ENCODE measurements at regions not wholly inside any gene's neighbourhood (a gene's known extent, or its start where the extent isn't known, plus 50 kb on each side); places are given as distances from the start of the nearest gene placed in this dataset.

DNA sequence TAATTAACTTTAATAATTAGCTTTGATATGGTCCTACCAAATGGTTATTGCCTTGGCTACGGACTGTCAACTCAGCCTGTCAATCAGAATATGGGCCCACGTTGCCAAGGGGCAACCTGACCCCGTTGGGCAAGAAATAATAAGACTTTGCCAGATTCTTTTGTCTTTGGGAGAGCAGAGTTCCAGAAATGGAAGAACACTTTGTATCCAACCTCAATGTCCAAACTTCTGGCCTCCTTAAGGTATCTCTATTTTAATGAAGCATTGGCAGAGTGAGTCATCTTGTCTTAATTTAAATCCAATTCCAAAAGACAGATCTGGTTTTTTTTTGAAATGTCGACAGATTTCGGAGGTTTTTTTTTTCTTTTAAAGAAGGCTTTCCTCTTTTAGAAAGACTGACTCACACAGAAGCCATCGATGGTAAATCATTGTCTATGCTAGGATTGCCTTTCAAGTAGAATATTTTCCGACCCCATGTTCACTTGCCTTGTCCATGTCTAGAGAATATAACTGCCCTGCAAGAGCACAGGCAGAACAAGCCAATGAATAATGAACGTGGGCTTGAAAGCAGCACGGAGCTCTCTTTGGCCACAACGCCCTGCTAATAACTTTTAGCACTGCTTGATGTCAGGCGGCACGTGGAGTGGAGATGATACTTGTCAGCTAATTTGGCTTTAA, 190.3 kb upstream of the GATB start:
- H3K27ac ChIP-seq = no peak overlapping the region
- no peak overlapping the region for H3K4me3 ChIP-seq
- TF ChIP-seq, protein P1, sequence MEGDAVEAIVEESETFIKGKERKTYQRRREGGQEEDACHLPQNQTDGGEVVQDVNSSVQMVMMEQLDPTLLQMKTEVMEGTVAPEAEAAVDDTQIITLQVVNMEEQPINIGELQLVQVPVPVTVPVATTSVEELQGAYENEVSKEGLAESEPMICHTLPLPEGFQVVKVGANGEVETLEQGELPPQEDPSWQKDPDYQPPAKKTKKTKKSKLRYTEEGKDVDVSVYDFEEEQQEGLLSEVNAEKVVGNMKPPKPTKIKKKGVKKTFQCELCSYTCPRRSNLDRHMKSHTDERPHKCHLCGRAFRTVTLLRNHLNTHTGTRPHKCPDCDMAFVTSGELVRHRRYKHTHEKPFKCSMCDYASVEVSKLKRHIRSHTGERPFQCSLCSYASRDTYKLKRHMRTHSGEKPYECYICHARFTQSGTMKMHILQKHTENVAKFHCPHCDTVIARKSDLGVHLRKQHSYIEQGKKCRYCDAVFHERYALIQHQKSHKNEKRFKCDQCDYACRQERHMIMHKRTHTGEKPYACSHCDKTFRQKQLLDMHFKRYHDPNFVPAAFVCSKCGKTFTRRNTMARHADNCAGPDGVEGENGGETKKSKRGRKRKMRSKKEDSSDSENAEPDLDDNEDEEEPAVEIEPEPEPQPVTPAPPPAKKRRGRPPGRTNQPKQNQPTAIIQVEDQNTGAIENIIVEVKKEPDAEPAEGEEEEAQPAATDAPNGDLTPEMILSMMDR (IDR thresholded peaks at IDR 0.05) = no peak
- no peaks in the 10 kb centered on the region for H3K4me1 ChIP-seq
- H3K9me3 ChIP-seq = no peaks in the 10 kb centered on the region
- no peaks in the 10 kb centered on the region for H3K36me3 ChIP-seq
- no peak overlapping the region for H3K9ac ChIP-seq (ENCODE audit: low read depth in 2 of 2, low read length in 2 of 2)
- intact Hi-C loops (cut with DNase I) = no loop called here
- no peaks in the 10 kb centered on the region for H3K27me3 ChIP-seq
- no peak for DNase-seq

DNA sequence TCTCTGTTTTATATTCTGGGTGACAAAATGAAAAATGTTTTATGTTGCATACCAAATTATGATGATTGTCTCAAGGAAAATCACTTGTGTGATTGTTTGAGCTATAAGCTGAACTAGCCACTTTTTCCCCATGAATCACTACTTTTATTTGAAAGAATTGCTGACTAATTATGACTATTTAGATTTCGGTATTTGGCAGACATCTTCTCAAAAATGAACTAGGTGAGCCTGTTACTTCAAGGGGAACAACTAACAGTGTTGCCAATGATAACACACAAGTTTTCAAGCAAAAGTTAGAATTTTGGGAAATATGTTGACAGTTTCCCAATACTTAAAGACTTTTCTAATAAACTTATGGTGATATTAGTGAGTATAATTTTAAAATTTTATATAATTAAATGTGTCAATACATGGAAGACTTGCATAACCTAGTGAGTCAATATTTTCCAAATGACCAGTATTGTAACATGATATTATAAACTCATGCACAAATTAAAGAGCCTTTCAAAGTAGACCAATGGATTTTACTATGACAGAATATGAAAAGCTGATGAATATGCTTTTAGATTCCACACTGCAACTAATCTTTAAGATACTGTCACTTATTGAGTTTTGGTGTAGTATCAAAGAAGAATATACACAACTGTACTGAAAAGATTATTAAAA, 187.7 kb upstream of the GATB start:
- intact Hi-C loops (cut with DNase I) = no loop called here
- Histone ChIP-seq H3K4me3 (no peak overlapping the region), H3K9ac (ENCODE audit: low read depth in 2 of 2, low read length in 2 of 2) (no peak overlapping the region), H3K9me3 (no peaks in the 10 kb centered on the region), H3K27ac (no peak overlapping the region), H3K36me3 (no peaks in the 10 kb centered on the region), H3K4me1 (no peaks in the 10 kb centered on the region), H3K27me3 (no peaks in the 10 kb centered on the region)
- DNase-seq = no peak
- TF ChIP-seq, protein P1 (IDR thresholded peaks at IDR 0.05) = no peak

DNA sequence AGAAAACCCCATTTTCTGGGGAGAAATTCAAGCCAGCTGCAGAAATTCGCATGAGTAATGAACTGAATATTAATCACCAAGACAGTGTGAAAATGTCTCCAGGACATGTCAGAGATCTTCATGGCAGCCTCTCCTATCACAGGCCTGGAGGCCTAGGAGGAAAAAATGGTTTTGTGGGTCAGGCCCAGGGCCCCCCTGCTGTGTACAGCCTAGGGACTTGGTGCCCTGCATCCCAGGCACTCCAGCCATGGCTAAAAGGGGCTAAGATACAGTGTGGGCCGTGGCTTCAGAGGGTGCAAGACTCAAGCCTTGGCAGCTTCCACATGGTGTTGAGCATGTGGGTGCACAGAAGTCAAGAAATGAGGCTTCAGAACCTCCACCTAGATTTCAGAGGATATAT, 185.9 kb upstream of the GATB start:
- Histone ChIP-seq H3K9me3 (no peaks in the 10 kb centered on the region), H3K4me3 (no peak overlapping the region), H3K36me3 (no peaks in the 10 kb centered on the region), H3K9ac (ENCODE audit: low read depth in 2 of 2, low read length in 2 of 2) (no peak overlapping the region), H3K27me3 (no peaks in the 10 kb centered on the region), H3K4me1 (no peaks in the 10 kb centered on the region), H3K27ac (no peak overlapping the region)
- DNase-seq = no peak
- intact Hi-C loops (cut with DNase I) = no loop called here
- TF ChIP-seq, protein P1 (IDR thresholded peaks at IDR 0.05) = no peak

DNA sequence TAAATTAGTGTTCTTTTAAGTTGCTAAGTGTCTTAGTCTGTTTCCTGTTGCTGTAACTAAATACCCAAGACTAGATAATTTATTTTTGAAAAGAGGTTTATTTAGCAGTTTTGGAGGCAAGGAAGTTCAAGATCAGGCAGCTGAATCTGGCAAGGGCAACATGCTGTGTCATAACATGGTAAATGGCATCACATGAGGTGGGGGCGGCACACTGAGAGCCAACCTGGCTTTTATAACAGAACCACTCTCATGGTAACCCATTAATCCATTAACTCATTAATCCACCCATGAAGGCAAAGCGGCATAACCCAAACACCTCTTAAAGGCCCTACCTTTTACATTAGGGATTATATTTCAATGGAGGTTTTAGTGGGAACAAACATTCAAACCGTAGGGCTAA, 182.2 kb upstream of the GATB start:
- Histone ChIP-seq H3K36me3 (no peaks in the 10 kb centered on the region), H3K9ac (ENCODE audit: low read depth in 2 of 2, low read length in 2 of 2) (no peak overlapping the region)

DNA sequence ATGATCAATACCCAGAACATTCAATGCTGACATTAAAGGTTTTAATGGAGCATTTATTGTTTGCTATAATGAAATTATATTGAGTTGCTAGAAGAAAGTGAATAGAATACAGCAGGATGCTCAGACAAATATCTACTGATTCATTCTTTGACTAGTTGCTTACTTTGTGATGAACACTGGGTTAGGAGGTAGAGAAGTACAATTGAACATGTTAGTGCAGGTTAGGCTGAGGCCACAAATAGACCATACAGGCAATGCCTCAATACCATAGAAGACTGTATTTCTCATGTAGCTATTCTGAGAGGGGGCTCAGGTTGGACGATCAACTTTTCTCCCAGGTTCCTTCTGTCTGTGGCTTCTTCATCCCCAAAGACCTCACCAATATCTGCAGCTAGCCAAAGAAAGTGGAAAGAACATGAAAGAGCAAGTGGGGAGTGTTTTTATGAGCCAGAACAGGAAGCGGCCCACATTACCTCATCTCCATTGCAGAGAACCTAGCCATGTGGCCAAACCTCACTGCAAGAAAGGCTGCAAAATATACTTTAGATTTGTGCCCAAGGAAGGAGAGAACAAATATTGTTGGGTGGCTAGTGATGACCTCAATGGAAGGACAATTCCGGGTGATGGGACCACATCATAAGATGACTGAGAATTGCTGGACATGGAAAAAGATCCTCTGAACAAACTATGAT, 180.3 kb upstream of the GATB start:
- H3K4me1 ChIP-seq = no peaks in the 10 kb centered on the region
- intact Hi-C loops (cut with DNase I) = no loop called here
- DNase-seq = no peak
- H3K27ac ChIP-seq = no peak overlapping the region
- H3K9ac ChIP-seq (ENCODE audit: low read depth in 2 of 2, low read length in 2 of 2) = no peak overlapping the region
- no peaks in the 10 kb centered on the region for H3K27me3 ChIP-seq
- no peaks in the 10 kb centered on the region for H3K36me3 ChIP-seq
- H3K9me3 ChIP-seq = no peaks in the 10 kb centered on the region
- TF ChIP-seq, protein P1 (IDR thresholded peaks at IDR 0.05) = no peak
- H3K4me3 ChIP-seq = no peak overlapping the region

More for the DNA sequence above, 182.2 kb upstream of the GATB start:
- intact Hi-C loops (cut with DNase I) = no loop called here
- no peak overlapping the region for H3K4me3 ChIP-seq
- no peak overlapping the region for H3K27ac ChIP-seq
- no peaks in the 10 kb centered on the region for H3K4me1 ChIP-seq
- no peak for DNase-seq
- TF ChIP-seq, protein P1 (IDR thresholded peaks at IDR 0.05) = no peak
- H3K27me3 ChIP-seq = no peaks in the 10 kb centered on the region
- no peaks in the 10 kb centered on the region for H3K9me3 ChIP-seq
